ENCODE measurements at regions not wholly inside any gene's neighbourhood (a gene's known extent, or its start where the extent isn't known, plus 50 kb on each side); places are given as distances from the start of the nearest gene placed in this dataset.
"Not testable (repeated sequence)": the region's sequence is repeated elsewhere in the genome, so short reads cannot be mapped to it uniquely, and the experiment has no call there.

DNA sequence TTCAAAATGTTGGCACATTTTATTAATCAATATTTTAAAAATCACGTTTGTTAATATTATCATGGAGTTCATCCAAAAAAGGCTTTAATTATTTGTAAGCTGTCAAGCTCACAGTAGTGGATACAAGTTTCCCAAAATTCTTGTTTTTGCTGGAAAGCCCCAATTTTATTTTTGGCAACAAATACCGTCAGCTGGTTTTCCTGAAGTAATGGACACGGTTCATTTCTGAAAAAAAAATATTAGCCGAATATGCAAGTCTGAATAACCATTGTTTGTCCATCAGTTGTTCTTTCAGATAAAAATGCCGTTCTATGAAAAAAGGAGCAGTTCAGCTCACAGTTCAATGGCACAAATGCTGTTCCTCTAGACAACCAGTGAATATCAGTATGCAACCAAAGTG, 101.5 kb upstream of the RAI14 start:
- Histone ChIP-seq H3K9me3 (no peaks in the 10 kb centered on the region), H3K27ac (no peak overlapping the region), H3K4me3 (no peak overlapping the region), H3K27me3 (no peaks in the 10 kb centered on the region), H3K4me1 (ENCODE audit: insufficient read depth) (no peaks in the 10 kb centered on the region), H3K36me3 (no peaks in the 10 kb centered on the region)
- intact Hi-C loops (cut with DNase I) = no loop called here
- DNase-seq = no peak
- TF ChIP-seq, protein P1, sequence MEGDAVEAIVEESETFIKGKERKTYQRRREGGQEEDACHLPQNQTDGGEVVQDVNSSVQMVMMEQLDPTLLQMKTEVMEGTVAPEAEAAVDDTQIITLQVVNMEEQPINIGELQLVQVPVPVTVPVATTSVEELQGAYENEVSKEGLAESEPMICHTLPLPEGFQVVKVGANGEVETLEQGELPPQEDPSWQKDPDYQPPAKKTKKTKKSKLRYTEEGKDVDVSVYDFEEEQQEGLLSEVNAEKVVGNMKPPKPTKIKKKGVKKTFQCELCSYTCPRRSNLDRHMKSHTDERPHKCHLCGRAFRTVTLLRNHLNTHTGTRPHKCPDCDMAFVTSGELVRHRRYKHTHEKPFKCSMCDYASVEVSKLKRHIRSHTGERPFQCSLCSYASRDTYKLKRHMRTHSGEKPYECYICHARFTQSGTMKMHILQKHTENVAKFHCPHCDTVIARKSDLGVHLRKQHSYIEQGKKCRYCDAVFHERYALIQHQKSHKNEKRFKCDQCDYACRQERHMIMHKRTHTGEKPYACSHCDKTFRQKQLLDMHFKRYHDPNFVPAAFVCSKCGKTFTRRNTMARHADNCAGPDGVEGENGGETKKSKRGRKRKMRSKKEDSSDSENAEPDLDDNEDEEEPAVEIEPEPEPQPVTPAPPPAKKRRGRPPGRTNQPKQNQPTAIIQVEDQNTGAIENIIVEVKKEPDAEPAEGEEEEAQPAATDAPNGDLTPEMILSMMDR (IDR thresholded peaks at IDR 0.05) = no peak
- TF ChIP-seq POLR2A (IDR thresholded peaks at IDR 0.05) (no peak), EP300 (IDR thresholded peaks at IDR 0.05) (no peak)
- 11 to 18% (median 16%) methylated on average over 5 of the region's 5 CpGs for WGBS, 3 donors

DNA sequence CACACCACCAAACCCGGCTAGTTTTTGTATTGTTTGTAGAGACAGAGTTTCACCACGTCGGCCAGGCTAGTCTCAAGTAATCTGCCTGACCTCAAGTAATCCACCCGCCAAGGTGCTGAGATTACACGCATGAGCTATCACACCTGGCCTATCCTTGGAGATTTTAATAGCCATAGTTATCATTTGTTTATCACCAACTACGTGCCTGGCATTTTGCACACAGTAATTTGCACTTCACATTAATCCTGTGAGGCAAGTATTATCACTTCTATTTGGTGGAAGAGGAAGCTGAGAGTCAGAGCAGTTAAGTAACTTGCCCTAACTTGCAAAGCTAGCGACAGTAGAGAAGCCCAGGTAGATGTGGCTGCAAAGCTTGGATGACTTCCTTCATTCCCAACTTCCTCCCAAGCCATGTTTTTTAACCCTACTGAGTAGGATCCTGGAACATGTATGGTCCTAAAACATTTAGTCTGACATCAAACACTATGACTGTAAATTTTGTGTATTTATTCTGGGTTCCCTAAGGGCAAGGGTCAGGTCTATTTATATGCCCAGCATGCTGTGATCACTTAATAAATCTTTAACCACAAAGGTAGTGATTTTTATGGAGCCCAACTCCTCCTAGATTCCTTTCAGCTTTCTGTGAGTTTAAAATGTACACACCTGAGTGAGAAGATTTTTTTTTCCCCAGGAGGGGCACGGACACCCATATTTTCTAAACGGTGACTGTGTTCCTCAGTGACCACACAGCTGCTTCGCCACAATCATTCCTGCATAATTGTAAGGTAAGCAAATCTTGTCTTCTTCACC, 100.2 kb upstream of the RAI14 start:
- WGBS, 3 donors = 49 to 70% (median 63%) methylated on average over 10 of the region's 10 CpGs
- no peaks in the 10 kb centered on the region for H3K9me3 ChIP-seq
- H3K4me1 ChIP-seq (ENCODE audit: insufficient read depth) = no peaks in the 10 kb centered on the region
- no peak overlapping the region for H3K27ac ChIP-seq
- no peak for TF ChIP-seq EP300 (IDR thresholded peaks at IDR 0.05)
- TF ChIP-seq, protein P1 (IDR thresholded peaks at IDR 0.05) = no peak
- TF ChIP-seq POLR2A (IDR thresholded peaks at IDR 0.05) = no peak
- H3K27me3 ChIP-seq = no peaks in the 10 kb centered on the region
- no peak for DNase-seq
- intact Hi-C loops (cut with DNase I) = no loop called here
- no peaks in the 10 kb centered on the region for H3K36me3 ChIP-seq
- no peak overlapping the region for H3K4me3 ChIP-seq

DNA sequence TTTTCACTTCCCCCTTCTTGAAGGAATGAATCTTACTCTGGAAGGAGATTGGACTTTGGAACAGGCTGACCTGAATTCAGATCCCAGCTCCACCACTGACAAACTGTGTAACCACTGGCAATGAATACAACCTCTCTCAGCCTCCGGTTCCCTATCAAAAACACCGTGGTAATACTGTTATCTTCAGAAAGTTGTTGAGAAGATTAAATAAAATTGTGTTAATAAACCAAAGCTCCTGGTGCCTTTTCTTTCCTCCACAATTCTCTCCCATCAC, 99.7 kb upstream of the RAI14 start:
- H3K36me3 ChIP-seq = no peaks in the 10 kb centered on the region
- H3K27me3 ChIP-seq = no peaks in the 10 kb centered on the region
- DNase-seq = no peak
- TF ChIP-seq, protein P1 (IDR thresholded peaks at IDR 0.05) = no peak
- TF ChIP-seq EP300 (IDR thresholded peaks at IDR 0.05) = no peak
- no peak for TF ChIP-seq POLR2A (IDR thresholded peaks at IDR 0.05)
- H3K4me1 ChIP-seq (ENCODE audit: insufficient read depth) = no peaks in the 10 kb centered on the region
- no peak overlapping the region for H3K27ac ChIP-seq
- no peak overlapping the region for H3K4me3 ChIP-seq
- no peaks in the 10 kb centered on the region for H3K9me3 ChIP-seq
- 62 to 72% (median 69%) methylated on average over 2 of the region's 2 CpGs for WGBS, 3 donors
- intact Hi-C loops (cut with DNase I) = no loop called here

DNA sequence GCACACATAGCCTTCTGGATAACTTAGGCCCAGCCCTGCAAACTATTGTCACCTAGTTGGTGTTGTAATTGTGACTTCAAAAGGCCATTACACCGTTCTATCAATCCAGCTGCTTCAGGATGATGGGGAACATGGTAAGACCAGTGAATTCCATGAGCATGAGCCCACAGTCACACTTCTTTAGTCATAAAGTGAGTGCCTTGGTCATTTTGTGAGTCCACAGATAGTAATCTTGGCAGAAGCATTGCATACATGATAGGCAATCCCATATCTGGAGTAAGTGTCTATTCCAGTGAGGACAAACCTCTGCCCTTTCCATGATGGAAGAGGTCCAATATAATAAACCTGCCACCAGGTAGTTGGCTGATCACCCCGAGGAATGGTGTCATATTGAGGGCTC, 94.5 kb upstream of the RAI14 start:
- intact Hi-C loops (cut with DNase I); H3K27me3 ChIP-seq; DNase-seq; H3K9me3 ChIP-seq; H3K27ac ChIP-seq; H3K36me3 ChIP-seq; H3K4me3 ChIP-seq: not testable (repeated sequence)
- H3K4me1 ChIP-seq (ENCODE audit: insufficient read depth) = peaks cover 10% of the 10 kb centered on the region
- 94 to 98% (median 96%) methylated on average over 2 of the region's 2 CpGs for WGBS, 3 donors

DNA sequence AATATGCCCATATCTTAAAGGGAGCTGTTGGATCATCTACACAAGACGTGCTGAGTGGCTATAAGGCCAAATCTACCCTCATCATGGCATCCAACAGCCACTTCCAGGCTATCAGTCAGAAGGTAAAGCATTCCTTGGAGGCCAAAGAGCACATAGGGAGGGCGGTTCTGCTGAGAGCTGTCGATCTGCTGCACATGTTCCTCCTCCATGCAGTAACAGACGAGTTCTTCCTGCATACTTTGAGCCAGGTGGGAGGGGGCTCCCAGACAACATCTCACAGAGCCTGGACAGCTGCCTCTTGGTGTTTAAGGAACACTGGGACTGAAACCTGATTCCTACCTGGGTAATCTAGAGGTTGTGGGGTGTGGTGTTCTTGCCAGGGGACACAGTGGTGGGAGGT, 93.3 kb upstream of the RAI14 start:
- no peaks in the 10 kb centered on the region for H3K36me3 ChIP-seq
- no peaks in the 10 kb centered on the region for H3K27me3 ChIP-seq

More for the DNA sequence above, 93.3 kb upstream of the RAI14 start:
- 88 to 90% (median 90%) methylated on average over 4 of the region's 4 CpGs for WGBS, 3 donors
- Histone ChIP-seq H3K9me3 (no peaks in the 10 kb centered on the region), H3K4me1 (ENCODE audit: insufficient read depth) (peaks cover 10% of the 10 kb centered on the region), H3K4me3 (no peak overlapping the region), H3K27ac (no peak overlapping the region)
- intact Hi-C loops (cut with DNase I) = no loop called here
- no peak for DNase-seq
- TF ChIP-seq EP300 (IDR thresholded peaks at IDR 0.05) (no peak), POLR2A (IDR thresholded peaks at IDR 0.05) (no peak)
- TF ChIP-seq, protein P1 (IDR thresholded peaks at IDR 0.05) = no peak

Measured in ovary (tissue), 7 donors.